T-cell (primary cell): ENCODE measurements at regions not wholly inside any gene's neighbourhood (a gene's known extent, or its start where the extent isn't known, plus 50 kb on each side); places are given as distances from the start of the nearest gene placed in this dataset.

ENCODE experiments used
- ATAC-seq, 4 experiments: fragments of 200-7000 bp in 3 of 4; fragments of 150-1000 bp in 1 of 4; cut with Tn5 transposase; replicated peaks in 1 of 4; 1 replicate in 3 of 4; 2 replicates in 1 of 4; pipeline ENCODE4 v1.10.0; 2021; ENCODE audit warnings: moderate library complexity in 3 of 4, mild to moderate bottlenecking in 2 of 4, moderate number of reproducible peaks in 1 of 4
- CTCF ChIA-PET, 2 donors: fragments of 300-600 bp; sonication (Branson Sonifier 250); formaldehyde crosslinking; loops; one replicate each; lab custom pipeline; 2022; ENCODE audit warnings: antibody characterized with exemption in 2 of 2; lab: Charles Lee
- POLR2A ChIA-PET, 2 donors: fragments of 300-600 bp; sonication (Branson Sonifier 250); formaldehyde crosslinking; loops; one replicate each; lab custom pipeline; 2022; ENCODE audit warnings: antibody characterized with exemption in 2 of 2; lab: Charles Lee
- DNase-seq, 35 experiments: peaks; one replicate each; pipeline versions ENCODE4 v3.0.0 to v3.0.0-alpha.2; 2013 to 2023
- H3K27ac ChIP-seq: one replicate; pipeline ENCODE4 v1.5.1; 2013; ENCODE audit warnings: low read length
- H3K27me3 ChIP-seq, 2 experiments: replicated peaks in 1 of 2; 1 replicate in 1 of 2; 2 replicates in 1 of 2; pipeline versions ENCODE4 v1.6.1 to v1.7.0; 2013; ENCODE audit warnings: low read length in 1 of 2, mixed read lengths in 1 of 2; ENCODE audit not compliant: control insufficient read depth in 2 of 2, insufficient read depth in 2 of 2; ENCODE audit errors: extremely low read depth in 1 of 2
- H3K36me3 ChIP-seq, 2 donors: 1 replicate in 1 of 2; 2 replicates in 1 of 2; pipeline versions ENCODE4 v1.6.1 to v1.7.0; 2013; ENCODE audit warnings: low read length in 1 of 2; ENCODE audit not compliant: control insufficient read depth in 2 of 2, insufficient read depth in 1 of 2; ENCODE audit errors: extremely low read depth in 1 of 2
- H3K4me1 ChIP-seq, 2 experiments: 1 replicate in 1 of 2; 2 replicates in 1 of 2; pipeline versions ENCODE4 v1.6.1 to v1.7.0; 2013; ENCODE audit warnings: low read length in 2 of 2, mixed read lengths in 1 of 2; ENCODE audit not compliant: insufficient read depth in 2 of 2, control insufficient read depth in 1 of 2; ENCODE audit errors: extremely low read depth in 1 of 2
- H3K4me3 ChIP-seq, 2 donors: 1 replicate in 1 of 2; 2 replicates in 1 of 2; pipeline versions ENCODE4 v1.5.1 to v1.7.0; 2013; ENCODE audit warnings: mild to moderate bottlenecking in 2 of 2, low read length in 1 of 2, moderate library complexity in 1 of 2; ENCODE audit not compliant: control insufficient read depth in 1 of 2; ENCODE audit errors: extremely low read depth in 1 of 2
- H3K9me3 ChIP-seq: 2 replicates; pipeline ENCODE4 v1.7.0; 2013
- H3K27ac Mint-ChIP-seq, 2 donors: one replicate each; pipeline ENCODE4 v1.8.0; 2020 to 2021; ENCODE audit warnings: mild to moderate bottlenecking in 2 of 2, mixed read lengths in 2 of 2
- H3K27me3 Mint-ChIP-seq, 2 donors: one replicate each; pipeline ENCODE4 v1.8.0; 2021 to 2022; ENCODE audit warnings: mixed read lengths in 2 of 2
- H3K36me3 Mint-ChIP-seq: one replicate; pipeline ENCODE4 v1.8.0; 2021; ENCODE audit warnings: mixed read lengths
- H3K4me1 Mint-ChIP-seq, 3 donors: one replicate each; pipeline ENCODE4 v1.8.0; 2020 to 2022; ENCODE audit warnings: mixed read lengths in 3 of 3, mild to moderate bottlenecking in 1 of 3
- H3K4me3 Mint-ChIP-seq, 3 donors: one replicate each; pipeline ENCODE4 v1.8.0; 2020 to 2022; ENCODE audit warnings: mild to moderate bottlenecking in 3 of 3, mixed read lengths in 3 of 3, moderate library complexity in 3 of 3
- H3K9me3 Mint-ChIP-seq, 3 donors: one replicate each; pipeline ENCODE4 v1.8.0; 2020 to 2022; ENCODE audit warnings: mixed read lengths in 3 of 3
- WGBS: methylation state at CpG from one replicate; pipeline ENCODE4 v1.1.5; 2013; ENCODE audit warnings: missing lambda C conversion rate; ENCODE audit not compliant: insufficient coverage; 5-methylcytosine and 5-hydroxymethylcytosine counted together

- Mint-ChIP-seq H3K4me1 (no peaks in the 10 kb centered on the region), H3K36me3 (no peaks in the 10 kb centered on the region), H3K9me3 (peaks cover 0 to 4% (median 3%) of the 10 kb centered on the region in 3 donors), H3K27me3 (no peaks in the 10 kb centered on the region), H3K4me3 (no peak overlapping the region), H3K27ac (no peak overlapping the region)
- CTCF ChIA-PET: no interaction called here
- H3K36me3 ChIP-seq: no peaks in the 10 kb centered on the region
- 97% methylated on average over 4 of the region's 7 CpGs for WGBS
- no peaks in the 10 kb centered on the region for H3K27me3 ChIP-seq
- H3K9me3 ChIP-seq: no peaks in the 10 kb centered on the region
- H3K4me1 ChIP-seq: no peaks in the 10 kb centered on the region
- no peak overlapping the region for H3K4me3 ChIP-seq
- no peak overlapping the region for H3K27ac ChIP-seq
- ATAC-seq (no peak), DNase-seq (no peak)
- POLR2A ChIA-PET: no interaction called here
Measured at GRCh38 chr7:108846471-108846870, 276.8 kb downstream of the DNAJB9 start.

DNA sequence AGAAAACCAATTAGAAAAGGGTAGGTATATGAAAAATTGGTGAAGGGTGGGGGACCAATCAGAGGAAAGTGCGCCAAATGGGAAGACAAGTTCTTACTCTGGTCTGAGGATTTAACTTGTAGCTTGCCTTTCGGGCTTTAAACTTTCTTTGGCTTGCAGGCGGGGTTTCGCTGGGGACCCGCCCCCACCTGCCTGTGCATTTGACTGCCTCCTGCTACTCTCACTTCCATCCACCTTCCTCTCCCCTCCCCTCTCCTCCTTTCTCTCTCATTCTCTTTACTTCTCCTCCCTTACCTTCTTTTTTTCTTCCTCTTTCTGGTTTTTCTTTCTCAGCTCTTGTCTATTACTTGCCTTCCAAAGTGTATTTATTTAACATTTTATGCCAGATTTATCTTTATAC lies 278.8 kb downstream of the DNAJB9 start:
- DNase-seq: no peak
- Histone ChIP-seq H3K36me3 (no peaks in the 10 kb centered on the region), H3K4me3 (no peak overlapping the region), H3K9me3 (no peaks in the 10 kb centered on the region), H3K27ac (no peak overlapping the region), H3K27me3 (no peaks in the 10 kb centered on the region), H3K4me1 (no peaks in the 10 kb centered on the region)
- ATAC-seq: no peak
- H3K27me3 Mint-ChIP-seq: no peaks in the 10 kb centered on the region
- WGBS: 86% methylated on average over 4 of the region's 5 CpGs
- peaks cover 0 to 4% (median 3%) of the 10 kb centered on the region in 3 donors for H3K9me3 Mint-ChIP-seq
- ChIA-PET POLR2A (no interaction called here), CTCF (no interaction called here)
- H3K4me1 Mint-ChIP-seq: no peaks in the 10 kb centered on the region
- no peaks in the 10 kb centered on the region for H3K36me3 Mint-ChIP-seq
- no peak overlapping the region for H3K4me3 Mint-ChIP-seq
- no peak overlapping the region for H3K27ac Mint-ChIP-seq

DNA sequence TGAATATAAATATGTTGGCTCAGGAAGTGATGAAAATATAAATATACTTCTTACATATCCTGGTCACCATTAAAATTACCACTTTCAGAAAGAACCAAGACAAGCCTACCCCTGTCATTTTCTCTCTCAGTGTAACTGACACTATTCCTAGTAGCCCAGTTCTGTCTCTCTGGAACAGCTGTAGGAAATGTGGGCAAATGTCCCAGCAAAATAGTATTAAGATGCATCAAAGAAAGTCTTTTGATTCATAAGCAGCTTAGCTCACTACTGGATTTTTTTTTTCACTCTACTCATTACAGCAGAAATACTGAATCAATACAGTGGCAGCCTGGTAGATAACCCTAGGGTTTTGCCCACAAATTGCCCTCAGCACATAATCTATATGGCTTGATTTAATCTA lies 290.9 kb downstream of the DNAJB9 start:
- Histone ChIP-seq H3K4me3 (no peak overlapping the region), H3K36me3 (no peaks in the 10 kb centered on the region), H3K9me3 (no peaks in the 10 kb centered on the region), H3K4me1 (no peaks in the 10 kb centered on the region), H3K27me3 (no peaks in the 10 kb centered on the region), H3K27ac (no peak overlapping the region)
- Mint-ChIP-seq H3K27me3 (peaks cover 0 to 1% of the 10 kb centered on the region in 2 donors), H3K4me3 (no peak overlapping the region), H3K4me1 (no peaks in the 10 kb centered on the region), H3K9me3 (peaks cover 0 to 15% (median 4%) of the 10 kb centered on the region in 3 donors), H3K27ac (no peak overlapping the region), H3K36me3 (no peaks in the 10 kb centered on the region)
- POLR2A ChIA-PET: no interaction called here
- CTCF ChIA-PET: no interaction called here
- DNase-seq: no peak
- ATAC-seq: no peak

- no peaks in the 10 kb centered on the region for H3K4me1 Mint-ChIP-seq
- H3K4me1 ChIP-seq: no peaks in the 10 kb centered on the region
- CTCF ChIA-PET: no interaction called here
- no peak overlapping the region for H3K4me3 Mint-ChIP-seq
- H3K9me3 Mint-ChIP-seq: peaks cover 0 to 15% (median 4%) of the 10 kb centered on the region in 3 donors
- H3K27ac ChIP-seq: no peak overlapping the region
- ATAC-seq: no peak
- H3K36me3 ChIP-seq: no peaks in the 10 kb centered on the region
- no peak overlapping the region for H3K27ac Mint-ChIP-seq
- H3K4me3 ChIP-seq: no peak overlapping the region
- no peaks in the 10 kb centered on the region for H3K27me3 ChIP-seq
- no peaks in the 10 kb centered on the region for H3K9me3 ChIP-seq
- no CpG with 5 or more reads among the region's 2 CpGs for WGBS
- DNase-seq: no peak
- H3K27me3 Mint-ChIP-seq: peaks cover 0 to 1% of the 10 kb centered on the region in 2 donors
- POLR2A ChIA-PET: no interaction called here
- no peaks in the 10 kb centered on the region for H3K36me3 Mint-ChIP-seq
Measured at GRCh38 chr7:108861071-108861470, 291.4 kb downstream of the DNAJB9 start.

DNA sequence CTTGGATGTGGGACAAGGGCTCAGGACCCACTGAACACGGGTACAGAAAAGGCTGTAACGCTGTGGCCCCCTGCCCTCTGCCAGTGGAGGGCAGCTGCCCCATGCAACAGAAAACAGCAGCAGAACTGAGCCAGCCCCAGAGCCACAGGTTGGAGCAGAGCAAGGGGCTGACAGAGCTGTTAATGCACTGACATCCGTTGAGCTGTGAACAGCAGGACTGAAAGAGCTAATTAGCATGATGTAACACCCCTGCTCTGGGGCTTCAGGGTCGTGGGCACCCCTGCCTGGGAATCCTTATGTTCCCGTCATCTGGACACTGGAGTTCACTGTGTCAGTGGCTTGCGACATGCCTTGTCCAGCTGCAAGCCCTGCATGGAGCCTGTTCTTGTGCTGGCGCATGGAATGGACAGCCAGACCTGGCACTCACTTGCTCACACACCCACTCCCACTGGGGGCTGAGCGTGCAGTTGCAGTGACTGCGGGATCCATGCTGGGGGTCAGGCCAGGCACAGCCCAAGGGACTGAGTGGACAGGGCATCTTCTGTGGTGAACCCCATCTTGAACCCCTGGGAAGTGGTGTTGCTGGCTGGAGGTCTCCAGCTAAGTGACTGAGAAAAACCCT lies 293.7 kb downstream of the DNAJB9 start:
- POLR2A ChIA-PET: no interaction called here
- Histone ChIP-seq H3K27ac (no peak overlapping the region), H3K27me3 (no peaks in the 10 kb centered on the region), H3K9me3 (no peaks in the 10 kb centered on the region), H3K4me1 (no peaks in the 10 kb centered on the region), H3K4me3 (no peak overlapping the region), H3K36me3 (no peaks in the 10 kb centered on the region)
- ATAC-seq (no peak), DNase-seq (no peak)
- H3K4me1 Mint-ChIP-seq: no peaks in the 10 kb centered on the region
- CTCF ChIA-PET: no interaction called here
- H3K4me3 Mint-ChIP-seq: no peak overlapping the region
- peaks cover 0 to under 1% of the 10 kb centered on the region in 2 donors for H3K27me3 Mint-ChIP-seq
- no peak overlapping the region for H3K27ac Mint-ChIP-seq
- no peaks in the 10 kb centered on the region for H3K36me3 Mint-ChIP-seq
- 78% methylated on average over 7 of the region's 9 CpGs for WGBS
- H3K9me3 Mint-ChIP-seq: peaks cover 0 to 15% (median 4%) of the 10 kb centered on the region in 3 donors

DNA sequence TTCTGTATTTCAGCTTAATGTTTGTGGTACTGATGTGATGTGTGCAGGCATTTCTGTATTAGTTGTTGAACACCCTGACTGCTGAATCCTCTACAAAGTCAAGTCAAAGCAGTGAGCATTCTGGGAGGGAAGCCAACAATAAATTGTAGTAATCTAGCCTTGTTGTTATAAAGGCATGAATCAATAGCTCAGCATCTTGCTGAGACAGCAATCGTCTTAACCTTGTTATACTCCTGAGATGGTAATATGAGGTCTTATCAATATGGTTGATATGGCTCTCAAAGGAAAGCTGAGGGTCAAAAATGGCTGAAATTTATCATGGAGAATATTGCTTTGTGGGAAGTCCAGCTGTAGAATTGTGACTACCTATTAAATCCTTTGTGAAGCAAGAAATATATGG lies 299.4 kb downstream of the DNAJB9 start:
- H3K27me3 ChIP-seq: no peaks in the 10 kb centered on the region
- no peaks in the 10 kb centered on the region for H3K36me3 Mint-ChIP-seq
- H3K4me1 Mint-ChIP-seq: no peaks in the 10 kb centered on the region
- 67% methylated on average over 1 of the region's 1 CpG for WGBS
- no peaks in the 10 kb centered on the region for H3K4me1 ChIP-seq
- no peaks in the 10 kb centered on the region for H3K36me3 ChIP-seq
- no peak overlapping the region for H3K4me3 Mint-ChIP-seq
- CTCF ChIA-PET: interaction anchor here in 1 of 2 donors (0.6 kb wide), 1 partner anchor 27 kb away, joined by 3 read pairs; no protein-coding TSS in a partner anchor
- H3K4me3 ChIP-seq: no peak overlapping the region
- no peaks in the 10 kb centered on the region for H3K9me3 ChIP-seq
- no peak overlapping the region for H3K27ac Mint-ChIP-seq
- ATAC-seq (no peak), DNase-seq (no peak)
- H3K27ac ChIP-seq: no peak overlapping the region
- POLR2A ChIA-PET: no interaction called here
- H3K27me3 Mint-ChIP-seq: no peaks in the 10 kb centered on the region
- H3K9me3 Mint-ChIP-seq: peaks cover 0 to 13% (median 1%) of the 10 kb centered on the region in 3 donors

GRCh38 chr7:108875139-108875538 lies 305.5 kb downstream of the DNAJB9 start:
- no peak for DNase-seq
- no peaks in the 10 kb centered on the region for H3K9me3 ChIP-seq
- no peaks in the 10 kb centered on the region for H3K4me1 ChIP-seq
- no peak overlapping the region for H3K27ac ChIP-seq
- H3K36me3 Mint-ChIP-seq: no peaks in the 10 kb centered on the region
- peaks cover 0 to 1% of the 10 kb centered on the region in 2 donors for H3K27me3 Mint-ChIP-seq
- no peak overlapping the region for H3K27ac Mint-ChIP-seq
- 79% methylated on average over 2 of the region's 4 CpGs for WGBS
- CTCF ChIA-PET: no interaction called here
- no peaks in the 10 kb centered on the region for H3K4me1 Mint-ChIP-seq
- ATAC-seq: no peak
- no peak overlapping the region for H3K4me3 ChIP-seq
- H3K4me3 Mint-ChIP-seq: no peak overlapping the region
- H3K36me3 ChIP-seq: no peaks in the 10 kb centered on the region
- POLR2A ChIA-PET: no interaction called here
- no peaks in the 10 kb centered on the region for H3K27me3 ChIP-seq
- peaks cover 3 to 6% (median 3%) of the 10 kb centered on the region in 3 donors for H3K9me3 Mint-ChIP-seq
